Neural cell (in vitro differentiated cells): ENCODE measurements at regions not wholly inside any gene's neighbourhood (a gene's known extent, or its start where the extent isn't known, plus 50 kb on each side); places are given as distances from the start of the nearest gene placed in this dataset.

Experiments
- CTCF ChIP-seq: fragments of 450-650 bp; IDR thresholded peaks from 2 replicates; pipeline ENCODE4 v1.5.1; 2014; ENCODE audit warnings: antibody characterized with exemption, mild to moderate bottlenecking, moderate library complexity; ENCODE audit not compliant: poor library complexity, severe bottlenecking
- POLR2AphosphoS5 ChIP-seq: IDR thresholded peaks from 2 replicates; pipeline ENCODE4 v1.6.1; 2012
- REST ChIP-seq: IDR thresholded peaks from 2 replicates; pipeline ENCODE4 v1.6.1; 2012; ENCODE audit warnings: borderline replicate concordance
- TAF1 ChIP-seq: IDR thresholded peaks from 2 replicates; pipeline ENCODE4 v1.6.1; 2012; ENCODE audit warnings: low read depth

- TF ChIP-seq CTCF (no peak), REST (no peak), POLR2AphosphoS5 (no peak), TAF1 (no peak)
Measured at GRCh38 chr16:9176547-9177418, 85.3 kb downstream of the HAPSTR1 start.
